ENCODE measurements at regions not wholly inside any gene's neighbourhood (a gene's known extent, or its start where the extent isn't known, plus 50 kb on each side); places are given as distances from the start of the nearest gene placed in this dataset.

- H3K27ac ChIP-seq (ENCODE audit: low read depth, low read length): no peak overlapping the region
- no peak overlapping the region for H3K4me3 ChIP-seq (ENCODE audit: insufficient read depth, low read length, poor library complexity, severe bottlenecking)
- no peak for TF ChIP-seq CTCF (IDR thresholded peaks at IDR 0.05; ENCODE audit: insufficient read depth, low read length, poor library complexity, severe bottlenecking)
- no peak for TF ChIP-seq EZH2phosphoT487 (conservative IDR thresholded peaks at IDR 0.05; ENCODE audit: low read length)
- no peaks in the 10 kb centered on the region for H3F3A ChIP-seq (ENCODE audit: insufficient read depth)
- H3K79me2 ChIP-seq (ENCODE audit: insufficient read depth, low read length): no peaks in the 10 kb centered on the region
- H3K9me2 ChIP-seq (replicated peaks; ENCODE audit: insufficient read depth, low read length): no peaks in the 10 kb centered on the region
- no peak overlapping the region for H3K4me2 ChIP-seq (ENCODE audit: low read depth, low read length, poor library complexity, severe bottlenecking)
- no peaks in the 10 kb centered on the region for H3K9me3 ChIP-seq (ENCODE audit: insufficient read depth, low read length)
- no peak overlapping the region for H3K9ac ChIP-seq (ENCODE audit: low read length)
- no peak overlapping the region for H2AFZ ChIP-seq (ENCODE audit: low read depth, low read length, severe bottlenecking)
- H3K36me3 ChIP-seq (ENCODE audit: low read length): no peaks in the 10 kb centered on the region
- no peaks in the 10 kb centered on the region for H3K27me3 ChIP-seq (ENCODE audit: low read length)
- H4K20me1 ChIP-seq (ENCODE audit: low read depth, low read length): no peaks in the 10 kb centered on the region
These were observed 1062.1 kb downstream of the BRD1 start for GRCh38 chr22:48765595-48765994.

- TF ChIP-seq EZH2phosphoT487 (conservative IDR thresholded peaks at IDR 0.05; ENCODE audit: low read length): no peak
- TF ChIP-seq CTCF (IDR thresholded peaks at IDR 0.05; ENCODE audit: insufficient read depth, low read length, poor library complexity, severe bottlenecking): no peak
- H4K20me1 ChIP-seq (ENCODE audit: low read depth, low read length): no peaks in the 10 kb centered on the region
- H3K36me3 ChIP-seq (ENCODE audit: low read length): no peaks in the 10 kb centered on the region
- H3K4me2 ChIP-seq (ENCODE audit: low read depth, low read length, poor library complexity, severe bottlenecking): no peak overlapping the region
- H3K9ac ChIP-seq (ENCODE audit: low read length): no peak overlapping the region
- H3K9me3 ChIP-seq (ENCODE audit: insufficient read depth, low read length): no peaks in the 10 kb centered on the region
- no peak overlapping the region for H3K4me3 ChIP-seq (ENCODE audit: insufficient read depth, low read length, poor library complexity, severe bottlenecking)
- H3K79me2 ChIP-seq (ENCODE audit: insufficient read depth, low read length): no peaks in the 10 kb centered on the region
- H3K27ac ChIP-seq (ENCODE audit: low read depth, low read length): no peak overlapping the region
- no peaks in the 10 kb centered on the region for H3F3A ChIP-seq (ENCODE audit: insufficient read depth)
- no peaks in the 10 kb centered on the region for H3K9me2 ChIP-seq (replicated peaks; ENCODE audit: insufficient read depth, low read length)
- no peak overlapping the region for H2AFZ ChIP-seq (ENCODE audit: low read depth, low read length, severe bottlenecking)
- no peaks in the 10 kb centered on the region for H3K27me3 ChIP-seq (ENCODE audit: low read length)
These were observed 1066.1 kb downstream of the BRD1 start for GRCh38 chr22:48761546-48761945.

GRCh38 chr22:48760481-48761390, 1066.9 kb downstream of the BRD1 start:
- no peaks in the 10 kb centered on the region for H4K20me1 ChIP-seq (ENCODE audit: low read depth, low read length)
- H3K9me3 ChIP-seq (ENCODE audit: insufficient read depth, low read length): no peaks in the 10 kb centered on the region
- H3K9me2 ChIP-seq (replicated peaks; ENCODE audit: insufficient read depth, low read length): no peaks in the 10 kb centered on the region
- no peaks in the 10 kb centered on the region for H3K79me2 ChIP-seq (ENCODE audit: insufficient read depth, low read length)
- H3K9ac ChIP-seq (ENCODE audit: low read length): no peak overlapping the region
- no peak overlapping the region for H2AFZ ChIP-seq (ENCODE audit: low read depth, low read length, severe bottlenecking)
- TF ChIP-seq EZH2phosphoT487 (conservative IDR thresholded peaks at IDR 0.05; ENCODE audit: low read length) (no peak), CTCF (IDR thresholded peaks at IDR 0.05; ENCODE audit: insufficient read depth, low read length, poor library complexity, severe bottlenecking) (no peak)
- H3F3A ChIP-seq (ENCODE audit: insufficient read depth): no peaks in the 10 kb centered on the region
- no peaks in the 10 kb centered on the region for H3K36me3 ChIP-seq (ENCODE audit: low read length)
- no peak overlapping the region for H3K27ac ChIP-seq (ENCODE audit: low read depth, low read length)
- H3K4me3 ChIP-seq (ENCODE audit: insufficient read depth, low read length, poor library complexity, severe bottlenecking): no peak overlapping the region
- no peak overlapping the region for H3K4me2 ChIP-seq (ENCODE audit: low read depth, low read length, poor library complexity, severe bottlenecking)
- no peaks in the 10 kb centered on the region for H3K27me3 ChIP-seq (ENCODE audit: low read length)
